ENCODE measurements at regions not wholly inside any gene's neighbourhood (a gene's known extent, or its start where the extent isn't known, plus 50 kb on each side); places are given as distances from the start of the nearest gene placed in this dataset.
"Not testable (repeated sequence)": the region's sequence is repeated elsewhere in the genome, so short reads cannot be mapped to it uniquely, and the experiment has no call there.

GRCh38 chr13:62781866-62782265, 1366.2 kb upstream of the PCDH20 start:
- DNase-seq = no peak

GRCh38 chr13:62779161-62779560, 1363.5 kb upstream of the PCDH20 start:
- no peak for DNase-seq

DNA sequence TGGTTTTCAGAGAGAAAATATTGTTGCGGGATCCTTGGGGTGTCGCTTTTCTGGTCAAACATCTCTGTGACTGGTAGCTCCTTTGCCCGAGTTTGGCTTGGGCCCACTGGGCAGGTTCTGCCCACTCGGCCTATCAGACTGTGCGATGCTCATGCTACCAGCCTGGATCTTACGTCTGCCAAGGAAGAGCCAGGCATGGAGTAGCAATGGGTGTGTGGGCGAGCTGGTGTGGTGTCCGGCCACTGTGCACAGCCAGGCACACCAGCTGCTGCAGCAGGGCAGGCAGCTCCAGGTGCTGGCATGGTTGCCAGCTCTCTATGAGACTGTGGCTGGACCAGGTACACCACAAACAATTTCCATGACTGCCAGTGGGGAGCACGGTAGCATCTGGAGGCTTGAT, 1351.8 kb upstream of the PCDH20 start:
- DNase-seq = no peak

GRCh38 chr13:62760724-62761123, 1345.1 kb upstream of the PCDH20 start:
- DNase-seq = no peak

GRCh38 chr13:62747629-62748028, 1332.0 kb upstream of the PCDH20 start:
- DNase-seq = no peak

- DNase-seq = no peak
Observed at GRCh38 chr13:62747152-62747551, 1331.5 kb upstream of the PCDH20 start.

- not testable (repeated sequence) for DNase-seq
Observed at GRCh38 chr13:62729746-62730145, 1314.1 kb upstream of the PCDH20 start.

GRCh38 chr13:62721893-62722292, 1306.2 kb upstream of the PCDH20 start:
- DNase-seq = no peak

- not testable (repeated sequence) for DNase-seq
Observed at GRCh38 chr13:62711948-62712347, 1296.3 kb upstream of the PCDH20 start.

DNA sequence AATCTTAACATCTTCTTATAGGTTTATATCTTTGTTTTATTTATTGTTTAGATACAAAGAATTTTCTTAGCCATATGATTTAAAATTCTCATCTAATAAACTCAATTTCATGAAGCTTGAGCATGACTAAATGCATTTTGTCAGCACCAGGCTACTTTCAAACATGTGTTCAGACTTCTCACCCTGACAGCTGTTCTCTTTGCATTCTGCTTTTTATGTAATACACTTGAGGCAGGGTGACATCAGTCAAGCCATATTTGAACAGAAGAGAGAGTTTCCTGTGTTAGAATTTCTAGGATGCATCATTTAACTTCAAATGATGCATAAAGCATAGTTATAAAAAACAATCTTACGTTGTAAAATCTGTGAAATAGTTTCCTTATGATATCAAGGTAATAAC, 1295.1 kb upstream of the PCDH20 start:
- no peak for DNase-seq

DNA sequence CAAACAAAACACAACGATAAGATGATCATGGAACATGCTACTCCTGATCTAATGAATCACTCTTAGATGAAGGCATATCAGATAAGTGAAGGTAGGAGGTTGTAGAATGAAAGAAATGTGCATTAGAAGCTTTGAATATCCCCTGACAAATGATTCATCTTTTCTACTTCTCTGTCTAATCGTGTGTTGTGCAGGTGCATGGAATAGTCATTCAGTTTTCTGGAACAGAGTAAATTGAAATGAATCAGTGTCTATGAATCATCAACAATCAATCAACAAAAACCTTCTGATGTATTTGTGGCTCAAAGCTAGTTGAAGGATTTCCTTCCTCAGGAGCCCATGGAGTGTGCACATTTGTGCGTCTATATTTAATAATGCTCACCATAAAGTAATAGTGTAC, 1290.4 kb upstream of the PCDH20 start:
- no peak for DNase-seq

DNA sequence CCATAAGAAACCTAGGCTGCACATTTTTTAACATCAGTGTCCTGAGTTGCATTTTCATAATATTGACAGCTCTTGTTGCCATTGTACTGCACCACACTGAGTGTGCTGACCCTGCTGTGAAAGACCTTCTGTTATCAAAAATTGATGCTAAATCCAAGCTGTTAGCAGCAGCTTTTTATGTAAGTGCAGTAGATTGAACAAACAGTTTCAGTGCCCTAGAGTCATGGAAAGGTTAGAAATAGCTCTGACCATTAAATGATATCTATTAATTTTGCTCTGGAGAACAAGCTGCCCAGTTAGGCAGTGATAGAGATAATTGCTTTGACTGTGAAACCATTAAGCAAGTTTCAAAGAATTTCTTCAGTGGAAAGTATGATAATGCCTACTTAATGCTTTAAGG, 1289.2 kb upstream of the PCDH20 start:
- DNase-seq = no peak

GRCh38 chr13:62702502-62702901, 1286.9 kb upstream of the PCDH20 start:
- DNase-seq = no peak

DNA sequence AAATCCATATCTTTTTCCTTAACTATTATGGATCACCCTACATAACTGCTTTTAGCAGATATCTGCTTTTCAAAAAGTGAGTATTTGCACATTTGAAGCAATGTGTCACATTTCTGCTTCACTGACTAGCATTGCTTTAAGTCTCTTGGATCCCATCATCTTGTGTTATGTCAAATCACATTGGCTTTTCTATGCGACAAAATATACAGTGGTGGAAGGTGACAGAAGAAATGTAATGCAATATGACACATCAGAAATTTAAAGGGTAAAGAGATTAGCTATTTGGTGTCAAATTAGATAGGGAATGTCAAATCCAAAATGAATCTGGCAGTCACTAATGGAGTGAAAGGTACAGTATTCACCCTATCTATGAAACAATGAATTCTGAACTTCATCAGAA, 1282.1 kb upstream of the PCDH20 start:
- DNase-seq = no peak

- DNase-seq = no peak
Observed at GRCh38 chr13:62696490-62696889, 1280.8 kb upstream of the PCDH20 start.

DNA sequence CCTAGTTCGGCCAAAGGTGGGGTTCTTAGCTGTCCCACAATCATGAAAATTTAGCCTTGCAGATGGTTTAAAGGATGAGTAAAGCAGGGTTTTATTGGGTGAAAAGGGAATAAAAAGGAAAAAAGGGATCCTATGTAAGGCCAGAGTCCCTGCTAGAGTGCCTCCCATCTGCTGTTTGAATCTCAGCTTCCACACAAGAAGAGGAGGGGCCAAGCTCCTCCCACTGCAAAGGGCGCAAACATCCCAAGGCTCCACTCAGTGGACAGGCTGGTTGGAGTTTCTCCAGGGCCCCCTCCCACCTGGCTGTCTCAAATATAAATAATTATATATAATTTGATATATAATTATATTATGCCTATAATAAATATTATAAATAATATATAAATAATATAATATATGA, 1272.1 kb upstream of the PCDH20 start:
- DNase-seq = no peak

DNA sequence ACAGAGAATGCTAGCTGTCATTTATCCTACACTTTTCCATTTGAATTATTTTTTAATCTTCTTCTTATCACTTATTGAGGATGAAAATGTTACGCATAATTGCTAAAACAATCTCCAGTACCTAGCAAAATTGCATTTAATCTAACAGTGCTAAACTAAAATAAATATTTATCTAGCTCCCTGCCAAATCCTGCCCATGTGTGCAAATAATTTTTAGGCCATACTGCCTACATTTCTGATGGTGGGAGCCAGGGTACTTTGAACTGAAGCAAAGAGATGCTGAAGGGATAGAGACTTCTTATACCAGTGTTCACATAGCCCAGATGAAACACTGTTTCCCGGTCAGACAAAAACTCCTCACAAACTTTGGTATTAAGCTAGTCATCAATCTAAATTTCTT, 1268.7 kb upstream of the PCDH20 start:
- no peak for DNase-seq

DNA sequence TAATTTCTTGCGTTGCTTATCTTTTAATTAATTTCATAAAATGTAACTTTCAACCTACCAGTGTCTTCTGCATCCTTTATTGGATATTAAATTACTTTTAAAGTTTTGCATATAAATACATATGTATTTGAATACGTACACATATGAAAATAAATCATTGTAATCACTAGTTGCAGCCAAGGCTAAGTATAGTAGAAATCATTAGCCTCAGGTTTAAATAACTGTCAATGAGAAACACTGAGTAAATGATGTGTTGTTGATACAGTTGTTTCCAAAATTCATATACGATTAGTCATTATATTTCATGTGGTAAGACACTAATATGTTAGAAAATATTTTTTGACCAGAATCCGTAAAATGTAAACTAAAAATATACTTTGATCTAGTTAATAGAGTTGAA, 1267.1 kb upstream of the PCDH20 start:
- DNase-seq = no peak

DNA sequence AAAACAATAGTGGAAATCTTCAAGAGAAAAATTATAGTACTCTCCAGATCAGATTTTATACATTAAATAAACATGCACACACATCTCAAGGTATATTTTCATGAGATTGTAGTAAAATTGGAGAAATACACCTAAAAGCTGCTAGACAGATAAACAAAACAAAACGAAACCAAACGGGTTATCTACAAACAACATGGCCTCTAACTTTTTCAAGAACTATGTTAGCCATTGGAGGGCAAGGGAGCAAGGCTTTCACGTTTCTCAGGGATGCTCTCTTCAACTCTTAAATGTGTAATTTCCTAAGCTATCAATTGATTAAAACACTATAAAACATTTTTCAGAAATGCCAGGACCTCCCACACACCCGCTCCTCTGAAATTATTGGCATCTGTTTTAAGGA, 1262.4 kb upstream of the PCDH20 start:
- no peak for DNase-seq

DNA sequence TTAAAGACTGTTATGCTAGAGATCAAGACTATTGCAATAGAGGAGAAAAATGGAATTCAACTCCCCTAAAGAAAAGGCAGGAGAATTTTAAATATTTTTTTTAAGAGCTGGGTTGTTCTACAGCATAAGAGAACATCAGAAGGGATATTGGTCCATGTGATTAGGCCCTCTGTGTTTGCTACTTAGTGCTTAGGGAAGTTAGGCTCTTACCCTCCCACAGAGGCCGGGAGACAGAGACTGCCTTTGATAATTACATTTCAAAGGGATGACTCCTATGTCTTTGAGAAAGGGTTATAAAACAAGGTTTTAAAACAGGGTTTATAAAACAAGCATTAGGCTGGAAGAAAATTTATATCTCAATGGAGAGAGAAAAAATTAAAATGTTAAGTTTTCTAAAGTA, 1248.1 kb upstream of the PCDH20 start:
- no peak for DNase-seq

DNA sequence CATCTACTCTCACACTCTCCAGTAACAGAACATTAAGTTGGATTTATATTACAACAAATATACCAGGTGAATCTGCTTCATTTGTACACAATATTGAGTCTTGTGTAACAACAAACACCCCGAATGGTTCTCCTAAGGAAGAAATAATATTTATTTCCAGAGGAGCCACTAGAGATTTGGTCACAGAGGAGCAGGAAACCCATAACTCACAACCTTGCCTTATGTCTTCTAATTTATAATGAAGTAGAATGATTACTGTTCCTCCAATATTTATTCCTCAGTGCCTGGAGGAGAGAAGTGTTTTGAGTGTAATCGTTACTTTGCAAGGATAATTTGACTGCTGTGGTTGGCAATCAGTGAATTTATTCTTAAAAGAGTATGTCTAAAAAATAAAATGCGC, 1243.7 kb upstream of the PCDH20 start:
- no peak for DNase-seq

- DNase-seq = no peak
Observed at GRCh38 chr13:62653371-62653770, 1237.7 kb upstream of the PCDH20 start.

DNA sequence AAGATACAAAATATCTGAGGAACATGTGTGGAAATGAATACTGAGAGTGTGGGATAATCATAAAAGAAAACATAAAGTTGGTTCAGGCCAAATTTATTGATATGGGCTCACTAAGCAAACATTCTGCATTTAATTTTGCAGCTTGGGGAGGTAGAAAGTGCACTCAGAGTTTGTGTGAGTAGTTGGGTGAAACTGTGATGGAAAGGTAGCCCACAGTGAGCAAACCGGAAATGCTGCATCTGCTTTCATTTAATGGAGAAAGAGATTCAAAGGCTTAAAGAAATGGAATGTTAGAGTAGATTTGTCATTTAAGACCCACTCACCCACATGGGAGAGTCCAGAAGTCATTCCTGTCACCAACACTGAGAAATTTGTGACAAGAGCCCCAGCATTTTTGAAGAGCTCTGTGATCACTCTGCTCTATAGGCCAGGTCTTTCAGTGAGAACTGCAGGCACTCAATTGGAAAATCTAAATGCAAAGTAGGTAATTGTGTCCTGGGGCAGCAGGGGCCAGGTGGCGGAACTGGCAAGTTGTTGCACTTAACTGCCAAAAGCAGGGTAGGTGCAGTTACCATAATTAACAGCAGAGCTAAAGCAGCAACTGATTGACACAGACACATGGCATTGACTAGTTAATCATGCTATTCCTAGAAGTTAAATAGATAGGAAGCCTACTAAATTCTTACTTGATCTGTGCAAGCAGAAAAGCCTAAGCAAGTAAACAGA, 1228.3 kb upstream of the PCDH20 start:
- no peak for DNase-seq

- no peak for DNase-seq
Observed at GRCh38 chr13:62643007-62643483, 1227.4 kb upstream of the PCDH20 start.

DNA sequence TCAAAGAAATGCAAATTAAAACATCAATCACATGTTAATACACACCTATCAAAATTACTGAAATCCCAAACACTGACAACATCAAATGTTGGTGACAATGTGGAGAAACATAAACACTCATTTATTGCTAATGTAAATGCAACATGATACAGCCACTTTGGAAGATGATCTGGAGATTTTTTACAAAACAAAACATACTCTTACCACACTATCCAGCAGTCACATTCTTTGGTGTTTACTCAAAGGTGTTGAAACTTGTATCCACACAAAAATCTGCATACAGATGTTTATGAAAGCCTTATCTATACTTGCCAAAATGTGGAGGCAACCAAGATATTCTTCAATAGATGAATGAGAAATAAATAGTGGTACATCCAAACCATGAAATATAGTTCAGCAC, 1219.5 kb upstream of the PCDH20 start:
- no peak for DNase-seq
